ENCODE measurements at regions not wholly inside any gene's neighbourhood (a gene's known extent, or its start where the extent isn't known, plus 50 kb on each side); places are given as distances from the start of the nearest gene placed in this dataset.
A peak's percentile ranks its signal among the peaks of the same experiment; 100 is the strongest.

- H3K36me3 Mint-ChIP-seq (ENCODE audit: insufficient read depth, unreplicated experiment): no peaks in the 10 kb centered on the region
- H3K27me3 Mint-ChIP-seq (ENCODE audit: unreplicated experiment): no peaks in the 10 kb centered on the region
- no peak overlapping the region for H3K27ac Mint-ChIP-seq (ENCODE audit: unreplicated experiment)
- no peak for TF ChIP-seq CTCF (IDR thresholded peaks at IDR 0.05; ENCODE audit: unreplicated experiment)
- H3K4me1 Mint-ChIP-seq (ENCODE audit: low read depth, unreplicated experiment): peaks cover 8% of the 10 kb centered on the region
- peak; percentile 37 for DNase-seq
- no peak overlapping the region for H3K4me3 Mint-ChIP-seq (ENCODE audit: low read depth, unreplicated experiment)
- BruUV-seq (replicated peaks): no TSS peak
- CTCF ChIA-PET: interaction anchor here (0.6 kb wide), 1 partner anchor 679 kb away, joined by 5 read pairs; no protein-coding TSS in a partner anchor
- intact Hi-C loops (cut with micrococcal nuclease; ENCODE audit: unreplicated experiment): no loop called here
- H3K9me3 Mint-ChIP-seq (ENCODE audit: low read depth, unreplicated experiment): no peaks in the 10 kb centered on the region
These were observed 82.6 kb upstream of the ADAMTS19 start for GRCh38 chr5:129377504-129377903.

- H3K27me3 Mint-ChIP-seq (ENCODE audit: unreplicated experiment): no peaks in the 10 kb centered on the region
- H3K36me3 Mint-ChIP-seq (ENCODE audit: insufficient read depth, unreplicated experiment): no peaks in the 10 kb centered on the region
- no peaks in the 10 kb centered on the region for H3K9me3 Mint-ChIP-seq (ENCODE audit: low read depth, unreplicated experiment)
- CTCF ChIA-PET: no interaction called here
- no peak overlapping the region for H3K27ac Mint-ChIP-seq (ENCODE audit: unreplicated experiment)
- no peak overlapping the region for H3K4me3 Mint-ChIP-seq (ENCODE audit: low read depth, unreplicated experiment)
- intact Hi-C loops (cut with micrococcal nuclease; ENCODE audit: unreplicated experiment): no loop called here
- TF ChIP-seq CTCF (IDR thresholded peaks at IDR 0.05; ENCODE audit: unreplicated experiment): no peak
- BruUV-seq (replicated peaks): no TSS peak
- DNase-seq: no peak
- H3K4me1 Mint-ChIP-seq (ENCODE audit: low read depth, unreplicated experiment): peaks cover 8% of the 10 kb centered on the region
These were observed 81.1 kb upstream of the ADAMTS19 start for GRCh38 chr5:129378961-129379360.

- DNase-seq: no peak
- Mint-ChIP-seq H3K4me1 (ENCODE audit: low read depth, unreplicated experiment) (peaks cover 8% of the 10 kb centered on the region), H3K36me3 (ENCODE audit: insufficient read depth, unreplicated experiment) (no peaks in the 10 kb centered on the region), H3K9me3 (ENCODE audit: low read depth, unreplicated experiment) (no peaks in the 10 kb centered on the region), H3K27me3 (ENCODE audit: unreplicated experiment) (no peaks in the 10 kb centered on the region), H3K4me3 (ENCODE audit: low read depth, unreplicated experiment) (no peak overlapping the region), H3K27ac (ENCODE audit: unreplicated experiment) (no peak overlapping the region)
- CTCF ChIA-PET: no interaction called here
- intact Hi-C loops (cut with micrococcal nuclease; ENCODE audit: unreplicated experiment): no loop called here
- TF ChIP-seq CTCF (IDR thresholded peaks at IDR 0.05; ENCODE audit: unreplicated experiment): no peak
- BruUV-seq (replicated peaks): no TSS peak
These were observed 80.7 kb upstream of the ADAMTS19 start for GRCh38 chr5:129379406-129379805.

GRCh38 chr5:129382921-129383672 is 77.0 kb upstream of the ADAMTS19 start:
- BruUV-seq (replicated peaks): no TSS peak
- Mint-ChIP-seq H3K36me3 (ENCODE audit: insufficient read depth, unreplicated experiment) (no peaks in the 10 kb centered on the region), H3K27ac (ENCODE audit: unreplicated experiment) (no peak overlapping the region)

More at GRCh38 chr5:129382921-129383672, 77.0 kb upstream of the ADAMTS19 start:
- Mint-ChIP-seq H3K4me3 (ENCODE audit: low read depth, unreplicated experiment) (no peak overlapping the region), H3K9me3 (ENCODE audit: low read depth, unreplicated experiment) (no peaks in the 10 kb centered on the region), H3K27me3 (ENCODE audit: unreplicated experiment) (no peaks in the 10 kb centered on the region), H3K4me1 (ENCODE audit: low read depth, unreplicated experiment) (no peaks in the 10 kb centered on the region)
- intact Hi-C loops (cut with micrococcal nuclease; ENCODE audit: unreplicated experiment): no loop called here
- no peak for DNase-seq
- CTCF ChIA-PET: no interaction called here
- no peak for TF ChIP-seq CTCF (IDR thresholded peaks at IDR 0.05; ENCODE audit: unreplicated experiment)
